Smooth muscle cell (in vitro differentiated cells): ENCODE measurements at regions not wholly inside any gene's neighbourhood (a gene's known extent, or its start where the extent isn't known, plus 50 kb on each side); places are given as distances from the start of the nearest gene placed in this dataset.
"Not testable (repeated sequence)": the region's sequence is repeated elsewhere in the genome, so short reads cannot be mapped to it uniquely, and the experiment has no call there.

Experiments used
- DNase-seq: peaks from one replicate; lab custom pipeline; 2025; ENCODE audit not compliant: unreplicated experiment; lab: John Stamatoyannopoulos, UW
- H2AFZ ChIP-seq: fragments of 200-600 bp; sonication (generic); 2 replicates; pipeline ENCODE4 v1.6.0; 2016; ENCODE audit warnings: antibody characterized with exemption, low read depth, mild to moderate bottlenecking
- H3F3A ChIP-seq: fragments of 200-600 bp; sonication (generic); 2 replicates; pipeline ENCODE4 v1.6.0; 2017; ENCODE audit warnings: antibody characterized with exemption, low read depth
- H3K27ac ChIP-seq: fragments of 200-600 bp; sonication (generic); 2 replicates; pipeline ENCODE4 v1.5.1; 2016; ENCODE audit warnings: low read depth, mild to moderate bottlenecking
- H3K27me3 ChIP-seq: fragments of 200-600 bp; sonication (generic); 2 replicates; pipeline ENCODE4 v1.6.1; 2016; ENCODE audit warnings: low read depth, mild to moderate bottlenecking
- H3K36me3 ChIP-seq: fragments of 200-600 bp; sonication (generic); 2 replicates; pipeline ENCODE4 v1.5.1; 2016; ENCODE audit warnings: low read depth
- H3K4me1 ChIP-seq: fragments of 200-600 bp; sonication (generic); 2 replicates; pipeline ENCODE4 v1.5.1; 2016; ENCODE audit warnings: low read depth
- H3K4me2 ChIP-seq: fragments of 200-600 bp; sonication (generic); 2 replicates; pipeline ENCODE4 v1.6.0; 2016; ENCODE audit warnings: mild to moderate bottlenecking
- H3K4me3 ChIP-seq: fragments of 200-600 bp; sonication (generic); 2 replicates; pipeline ENCODE4 v1.5.1; 2016; ENCODE audit warnings: mild to moderate bottlenecking
- H3K79me2 ChIP-seq: fragments of 200-600 bp; sonication (generic); 2 replicates; pipeline ENCODE4 v1.6.0; 2016; ENCODE audit warnings: low read depth, mild to moderate bottlenecking
- H3K9ac ChIP-seq: fragments of 200-600 bp; sonication (generic); 2 replicates; pipeline ENCODE4 v1.6.0; 2016; ENCODE audit warnings: low read depth
- H3K9me3 ChIP-seq: fragments of 200-600 bp; sonication (generic); replicated peaks from 2 replicates; pipeline ENCODE4 v1.5.1; 2016; ENCODE audit warnings: low read depth
- H4K20me1 ChIP-seq: fragments of 200-600 bp; sonication (generic); 2 replicates; pipeline ENCODE4 v1.6.0; 2016; ENCODE audit warnings: low read depth
- CTCF ChIP-seq: fragments of 200-600 bp; sonication (generic); IDR thresholded peaks from 2 replicates; pipeline ENCODE4 v1.5.1; 2017; ENCODE audit warnings: borderline replicate concordance, mild to moderate bottlenecking, antibody characterized with exemption; ENCODE audit not compliant: insufficient read depth, poor library complexity, severe bottlenecking
- WGBS: methylation state at CpG from one replicate; pipeline ENCODE4 v1.1.7; 2016; ENCODE audit warnings: low lambda C conversion rate; 5-methylcytosine and 5-hydroxymethylcytosine counted together

GRCh38 chr15:96648866-96649265 is 318.4 kb downstream of the NR2F2 start:
- Histone ChIP-seq H3K27ac (no peak overlapping the region), H4K20me1 (no peaks in the 10 kb centered on the region), H3K9me3 (no peaks in the 10 kb centered on the region), H3K36me3 (no peaks in the 10 kb centered on the region), H3K4me3 (no peak overlapping the region), H2AFZ (no peak overlapping the region), H3K79me2 (no peaks in the 10 kb centered on the region), H3K9ac (no peak overlapping the region), H3K4me1 (no peaks in the 10 kb centered on the region), H3F3A (no peaks in the 10 kb centered on the region), H3K27me3 (peaks cover 17% of the 10 kb centered on the region), H3K4me2 (no peak overlapping the region)
- 76% methylated on average over 9 of the region's 9 CpGs for WGBS
- DNase-seq: no peak
- TF ChIP-seq CTCF: no peak

DNA sequence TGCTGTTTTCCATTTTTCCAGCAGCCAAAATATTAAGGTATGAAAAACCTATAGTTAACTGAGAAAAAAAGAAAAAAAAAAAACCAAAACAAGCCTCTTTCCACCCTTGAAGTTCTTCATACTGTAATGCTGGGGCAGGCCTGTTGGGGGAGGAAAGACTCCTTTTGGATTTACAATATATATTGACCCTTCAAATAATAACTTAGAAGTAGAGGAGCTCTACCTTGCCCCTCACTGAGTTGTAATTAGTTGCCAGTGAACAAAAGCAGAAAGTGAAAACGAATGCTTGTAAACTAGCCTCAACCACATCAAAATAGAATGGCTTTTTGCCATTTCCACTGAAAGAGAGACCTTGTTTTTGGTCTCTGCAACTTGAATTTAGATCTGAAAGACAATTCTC is 326.6 kb downstream of the NR2F2 start:
- no peaks in the 10 kb centered on the region for H3K4me1 ChIP-seq
- H3K9ac ChIP-seq: no peak overlapping the region
- no peaks in the 10 kb centered on the region for H3F3A ChIP-seq
- no peak overlapping the region for H3K27ac ChIP-seq
- no peak for DNase-seq
- WGBS: 68% methylated on average over 1 of the region's 1 CpG
- H3K79me2 ChIP-seq: no peaks in the 10 kb centered on the region
- H3K9me3 ChIP-seq: no peaks in the 10 kb centered on the region
- H4K20me1 ChIP-seq: no peaks in the 10 kb centered on the region
- H3K36me3 ChIP-seq: no peaks in the 10 kb centered on the region
- H3K4me2 ChIP-seq: no peak overlapping the region
- H3K4me3 ChIP-seq: no peak overlapping the region
- no peaks in the 10 kb centered on the region for H3K27me3 ChIP-seq
- TF ChIP-seq CTCF: no peak
- H2AFZ ChIP-seq: no peak overlapping the region

GRCh38 chr15:96666979-96667378 is 336.5 kb downstream of the NR2F2 start:
- not testable (repeated sequence) for H4K20me1 ChIP-seq, H3K9me3 ChIP-seq, H3K79me2 ChIP-seq, H3K36me3 ChIP-seq, DNase-seq, H3K27ac ChIP-seq, H3K27me3 ChIP-seq, H3F3A ChIP-seq, H3K9ac ChIP-seq, H3K4me2 ChIP-seq, H2AFZ ChIP-seq, H3K4me1 ChIP-seq, H3K4me3 ChIP-seq
- WGBS: 93% methylated on average over 3 of the region's 3 CpGs

GRCh38 chr15:96670389-96670788 is 339.9 kb downstream of the NR2F2 start:
- Histone ChIP-seq H3K27ac (no peak overlapping the region), H3K9ac (no peak overlapping the region), H3K27me3 (peaks cover 4% of the 10 kb centered on the region), H3K4me3 (no peak overlapping the region), H3K79me2 (no peaks in the 10 kb centered on the region), H3K4me1 (no peaks in the 10 kb centered on the region), H3K9me3 (no peaks in the 10 kb centered on the region), H3K36me3 (no peaks in the 10 kb centered on the region), H4K20me1 (no peaks in the 10 kb centered on the region), H3K4me2 (no peak overlapping the region), H3F3A (no peaks in the 10 kb centered on the region), H2AFZ (no peak overlapping the region)
- no peak for TF ChIP-seq CTCF
- 71% methylated on average over 5 of the region's 5 CpGs for WGBS
- DNase-seq: no peak
